Fibroblast of the aortic adventitia (primary cell): ENCODE measurements at regions not wholly inside any gene's neighbourhood (a gene's known extent, or its start where the extent isn't known, plus 50 kb on each side); places are given as distances from the start of the nearest gene placed in this dataset.

ENCODE experiments used
- DNase-seq: peaks from one replicate; pipeline ENCODE4 v3.0.0-alpha.2; 2010; ENCODE audit warnings: low read depth
- H3K4me3 ChIP-seq: 2 replicates; pipeline ENCODE4 v1.5.1; 2011; ENCODE audit warnings: low read depth, mild to moderate bottlenecking, control low read depth, low read length, moderate library complexity
- CTCF ChIP-seq: IDR thresholded peaks from 2 replicates; pipeline ENCODE4 v1.5.1; 2011; ENCODE audit warnings: mild to moderate bottlenecking, low read length, control low read depth, inconsistent platforms; ENCODE audit not compliant: insufficient read depth

- DNase-seq = peak; percentile 13
- H3K4me3 ChIP-seq = no peak overlapping the region
- TF ChIP-seq CTCF = no peak
Measured at GRCh38 chr10:113303544-113304146, 249.2 kb upstream of the HABP2 start.

GRCh38 chr10:113304726-113305125 lies 248.1 kb upstream of the HABP2 start:
- no peak overlapping the region for H3K4me3 ChIP-seq
- no peak for TF ChIP-seq CTCF
- no peak for DNase-seq

GRCh38 chr10:113305871-113306270 lies 247.0 kb upstream of the HABP2 start:
- peak; percentile 81 for DNase-seq

GRCh38 chr10:113309791-113310190 lies 243.1 kb upstream of the HABP2 start:
- no peak for DNase-seq
- H3K4me3 ChIP-seq = no peak overlapping the region
- no peak for TF ChIP-seq CTCF

More at GRCh38 chr10:113305871-113306270, 247.0 kb upstream of the HABP2 start:
- no peak for TF ChIP-seq CTCF
- no peak overlapping the region for H3K4me3 ChIP-seq

GRCh38 chr10:113310347-113310746 lies 242.5 kb upstream of the HABP2 start:
- DNase-seq = no peak
- TF ChIP-seq CTCF = no peak
- no peak overlapping the region for H3K4me3 ChIP-seq

GRCh38 chr10:113313048-113313602 lies 239.7 kb upstream of the HABP2 start:
- DNase-seq = no peak
- H3K4me3 ChIP-seq = no peak overlapping the region
- TF ChIP-seq CTCF = no peak

- no peak for DNase-seq
- no peak overlapping the region for H3K4me3 ChIP-seq
- no peak for TF ChIP-seq CTCF
Measured at GRCh38 chr10:113313722-113314121, 239.1 kb upstream of the HABP2 start.
